Posterior vena cava (tissue), 2 donors: ENCODE measurements at regions not wholly inside any gene's neighbourhood (a gene's known extent, or its start where the extent isn't known, plus 50 kb on each side); places are given as distances from the start of the nearest gene placed in this dataset.
"Not testable (repeated sequence)": the region's sequence is repeated elsewhere in the genome, so short reads cannot be mapped to it uniquely, and the experiment has no call there.

Source experiments
- DNase-seq: peaks from one replicate; pipeline ENCODE4 v3.0.0-alpha.2; 2020; ENCODE audit warnings: low spot score
- intact Hi-C, 2 donors: fragments of 100-400 bp; cut with DNase I; formaldehyde crosslinking; loops; one replicate each; pipeline versions ENCODE4 v1.14.1 to v1.14.2; 2022 to 2023
- donor health status: DM: yes; HTN: yes; CAD: no.
- donor health status: DM: yes; HTN: yes; CAD: no.

DNA sequence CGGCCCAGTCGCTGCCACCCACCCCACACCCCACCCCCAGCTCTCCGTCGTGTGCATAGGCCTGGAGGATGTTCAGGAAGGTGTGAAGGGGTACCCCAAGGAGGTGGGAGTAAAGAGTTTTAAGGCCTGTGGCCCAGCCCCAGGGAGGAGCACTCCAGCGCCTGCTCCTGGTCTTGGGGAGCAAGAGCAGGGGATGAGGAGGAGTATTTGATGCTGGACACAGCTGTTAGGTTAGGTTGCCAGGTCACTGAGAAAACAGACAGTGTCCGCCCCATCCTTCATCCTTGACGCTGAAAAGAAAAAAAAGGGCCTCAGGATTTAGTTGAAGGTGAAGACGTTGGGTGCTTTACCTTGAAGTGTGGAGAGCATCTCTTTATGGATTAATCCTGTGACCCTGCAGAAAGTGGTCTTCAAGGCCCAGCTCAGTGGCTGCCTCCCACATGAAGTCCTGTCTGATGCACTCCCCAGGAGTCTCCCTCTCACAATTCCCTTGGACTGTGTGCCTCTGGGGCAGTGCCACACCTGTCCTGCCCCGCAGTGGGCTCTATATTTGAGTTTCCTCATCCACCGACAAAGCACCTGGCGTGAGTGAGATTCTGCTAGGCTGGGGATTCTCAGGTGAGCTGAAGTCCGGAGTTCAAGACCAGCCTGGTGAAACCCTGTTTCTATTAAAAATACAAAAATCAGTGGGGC, 101.8 kb downstream of the SPRY4 start:
- intact Hi-C loops: no loop called here
- no peak for DNase-seq

- intact Hi-C loops: no loop called here
- no peak for DNase-seq
These were observed 102.5 kb downstream of the SPRY4 start for GRCh38 chr5:142222225-142222865.

- DNase-seq: peak; percentile 12
- intact Hi-C loops: no loop called here
These were observed 103.5 kb downstream of the SPRY4 start for GRCh38 chr5:142221091-142221860.

GRCh38 chr5:142219146-142219545, 105.7 kb downstream of the SPRY4 start:
- DNase-seq: no peak
- intact Hi-C loops: no loop called here

GRCh38 chr5:142216931-142217330, 107.9 kb downstream of the SPRY4 start:
- DNase-seq: no peak
- intact Hi-C loops: no loop called here

- intact Hi-C loops: no loop called here
- peak; percentile 91 for DNase-seq
These were observed 107.5 kb downstream of the NDFIP1 start for GRCh38 chr5:142215915-142216681.

DNA sequence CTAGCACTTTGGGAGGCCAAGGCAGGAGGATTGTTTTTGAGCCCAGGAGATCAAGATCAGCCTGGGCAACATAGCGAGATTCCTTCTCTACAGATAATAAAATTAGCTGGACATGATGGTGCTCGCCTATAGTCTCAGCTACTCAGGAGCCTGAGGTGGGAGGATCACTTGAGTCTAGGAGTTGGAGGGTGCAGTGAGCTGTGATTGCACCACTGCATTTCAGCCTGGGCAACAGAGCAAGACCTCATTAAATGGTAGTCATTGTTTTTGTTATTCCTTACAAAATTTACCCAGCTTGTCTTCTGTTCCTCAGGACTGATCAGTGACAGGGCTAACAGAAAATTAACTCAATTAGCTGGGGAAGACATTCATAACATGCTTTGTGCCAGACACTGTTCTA, 104.5 kb downstream of the NDFIP1 start:
- intact Hi-C loops: no loop called here
- no peak for DNase-seq

DNA sequence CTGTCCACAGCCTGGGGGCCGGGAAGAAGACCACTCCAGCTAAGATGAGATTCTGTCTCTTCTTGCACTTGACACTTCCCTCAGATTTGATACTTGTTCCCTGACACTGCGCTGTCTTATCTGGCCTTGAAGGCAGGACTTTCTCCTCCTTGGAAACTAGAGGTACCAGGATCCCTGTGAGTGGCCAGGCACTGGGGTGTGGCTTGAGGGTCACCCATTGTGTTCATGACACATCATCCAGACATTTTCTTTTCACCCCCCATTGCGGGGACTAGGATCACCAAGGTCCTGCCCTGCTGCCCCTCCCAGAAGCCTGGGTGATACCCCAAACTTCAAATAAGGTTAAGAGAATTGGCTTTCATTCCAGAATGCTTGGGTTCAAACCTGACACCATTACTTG, 103.3 kb downstream of the NDFIP1 start:
- intact Hi-C loops: no loop called here
- peak; percentile 60 for DNase-seq

DNA sequence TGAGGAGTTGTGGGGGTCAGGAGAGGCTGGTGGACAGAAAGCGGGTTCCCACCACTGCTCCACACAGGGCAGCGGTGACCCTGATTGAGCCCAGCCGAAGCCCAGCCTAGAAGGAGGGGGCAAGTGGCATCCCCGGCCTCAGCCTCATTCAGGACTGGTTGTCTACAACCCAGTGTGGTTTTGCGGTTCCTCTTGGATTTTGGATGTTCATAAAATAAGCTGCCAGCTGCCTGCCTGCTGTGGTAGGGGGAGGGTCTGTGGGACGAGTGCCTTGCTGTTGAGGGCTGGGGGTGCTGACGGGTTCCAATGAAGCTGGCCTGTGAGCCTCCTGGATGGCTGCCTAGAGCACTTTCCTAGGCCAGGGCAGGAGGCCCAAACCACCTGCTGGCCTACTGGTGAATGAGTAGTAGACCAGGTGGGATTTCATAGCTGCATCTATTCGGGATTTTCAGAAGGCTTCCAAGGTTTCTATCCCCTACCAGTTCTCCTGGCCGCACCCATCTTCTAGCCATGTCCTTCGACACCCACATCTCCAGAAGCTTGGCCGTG, 102.4 kb downstream of the NDFIP1 start:
- peak; percentile 35 for DNase-seq
- intact Hi-C loops: no loop called here

DNA sequence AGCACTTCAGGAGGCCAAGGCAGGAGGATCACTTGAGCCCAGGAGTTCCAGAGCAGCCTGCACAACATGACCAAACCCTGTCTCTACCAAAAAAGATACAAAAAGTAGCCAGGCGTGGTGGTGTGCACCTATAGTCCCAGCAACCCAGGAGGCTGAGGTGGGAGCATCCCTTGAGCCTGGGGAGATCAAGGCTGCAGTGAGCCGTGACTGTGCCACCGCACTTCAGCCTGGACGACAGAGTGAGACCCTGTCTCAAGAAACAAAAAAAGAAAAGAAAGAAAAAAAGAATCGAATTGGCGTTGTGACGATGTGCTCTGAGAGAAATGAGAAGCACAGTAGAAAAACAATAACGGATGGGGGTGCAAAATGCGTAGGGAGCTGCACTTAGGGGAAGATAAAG, 101.4 kb downstream of the NDFIP1 start:
- DNase-seq: peak; percentile 18
- intact Hi-C loops: no loop called here

DNA sequence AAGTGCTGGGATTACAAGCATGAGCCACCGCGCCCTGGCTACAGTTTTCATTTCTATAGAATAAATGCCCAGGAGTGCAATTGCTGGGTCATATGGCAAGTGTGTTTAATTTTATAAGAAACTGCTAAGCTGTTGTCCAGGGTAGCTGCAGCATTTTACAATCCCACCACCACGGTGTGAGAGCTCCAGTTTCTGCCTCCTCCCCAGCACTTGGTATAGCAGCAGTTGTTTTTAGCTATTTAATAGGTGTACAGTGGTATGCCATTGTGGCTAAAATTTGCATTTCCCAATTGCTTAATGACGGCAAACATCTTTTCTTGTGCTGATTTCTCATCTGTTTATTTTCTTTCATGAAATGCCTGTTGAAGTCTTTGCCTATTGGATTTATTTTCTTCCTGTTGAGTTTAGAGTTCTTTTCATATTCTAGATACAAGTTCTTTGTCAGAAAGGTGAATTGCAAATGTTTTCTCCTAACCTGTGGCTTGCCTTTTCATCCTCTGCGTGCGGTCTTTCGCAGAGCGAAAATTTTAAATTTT, 100.3 kb downstream of the NDFIP1 start:
- no peak for DNase-seq
- intact Hi-C loops: no loop called here

GRCh38 chr5:142208244-142208643, 99.7 kb downstream of the NDFIP1 start:
- DNase-seq, intact Hi-C loops: not testable (repeated sequence)

DNA sequence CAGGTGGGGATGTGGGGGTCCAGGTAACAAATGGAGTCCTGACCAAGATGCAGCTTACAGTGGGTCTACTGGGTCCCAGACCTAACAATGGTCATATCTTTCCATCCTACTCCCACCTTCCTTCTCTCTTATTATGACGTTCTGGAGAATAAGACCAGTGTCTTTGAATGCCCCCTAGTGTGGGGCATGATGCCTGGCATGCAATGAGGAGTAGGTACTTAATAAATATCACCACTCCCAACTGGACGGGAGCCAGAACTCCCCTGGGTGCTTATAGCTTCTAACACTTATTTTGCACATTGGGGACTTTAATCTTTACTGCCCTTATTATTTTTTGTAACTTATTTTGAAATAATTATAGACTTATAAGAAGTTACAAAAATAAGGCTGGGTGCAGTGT, 98.2 kb downstream of the NDFIP1 start:
- intact Hi-C loops: no loop called here
- DNase-seq: no peak

GRCh38 chr5:142204219-142204618, 95.6 kb downstream of the NDFIP1 start:
- intact Hi-C loops: no loop called here
- no peak for DNase-seq
